ENCODE measurements at regions not wholly inside any gene's neighbourhood (a gene's known extent, or its start where the extent isn't known, plus 50 kb on each side); places are given as distances from the start of the nearest gene placed in this dataset.

GRCh38 chr20:8935878-8936277 lies 133.0 kb upstream of the PLCB4 start:
- no peak for DNase-seq

- no peak for DNase-seq
These were observed 130.4 kb upstream of the PLCB4 start for GRCh38 chr20:8938532-8938931.

DNA sequence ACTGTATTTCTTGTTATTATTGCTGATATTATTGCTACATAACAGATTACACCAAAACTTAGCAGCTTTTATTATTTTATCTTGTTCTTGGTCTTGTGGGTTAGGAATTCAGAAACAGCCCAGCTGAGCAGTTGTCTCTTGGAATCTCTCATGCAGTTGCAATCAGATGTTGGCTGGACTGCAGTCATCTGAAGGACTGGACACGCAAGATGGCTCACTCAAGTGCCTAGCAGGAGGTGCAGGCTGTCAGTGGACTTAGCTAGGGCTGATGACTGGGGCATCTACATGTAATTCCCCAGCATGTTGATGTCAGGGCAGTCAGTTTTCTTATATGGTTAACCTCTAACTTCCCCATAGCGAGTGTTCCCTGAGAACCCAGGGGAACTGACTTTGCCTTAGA lies 128.6 kb upstream of the PLCB4 start:
- DNase-seq: peak; percentile 31

GRCh38 chr20:8943631-8944030 lies 125.3 kb upstream of the PLCB4 start:
- peak; percentile 54 for DNase-seq

- no peak for DNase-seq
These were observed 122.6 kb upstream of the PLCB4 start for GRCh38 chr20:8946036-8946940.

DNA sequence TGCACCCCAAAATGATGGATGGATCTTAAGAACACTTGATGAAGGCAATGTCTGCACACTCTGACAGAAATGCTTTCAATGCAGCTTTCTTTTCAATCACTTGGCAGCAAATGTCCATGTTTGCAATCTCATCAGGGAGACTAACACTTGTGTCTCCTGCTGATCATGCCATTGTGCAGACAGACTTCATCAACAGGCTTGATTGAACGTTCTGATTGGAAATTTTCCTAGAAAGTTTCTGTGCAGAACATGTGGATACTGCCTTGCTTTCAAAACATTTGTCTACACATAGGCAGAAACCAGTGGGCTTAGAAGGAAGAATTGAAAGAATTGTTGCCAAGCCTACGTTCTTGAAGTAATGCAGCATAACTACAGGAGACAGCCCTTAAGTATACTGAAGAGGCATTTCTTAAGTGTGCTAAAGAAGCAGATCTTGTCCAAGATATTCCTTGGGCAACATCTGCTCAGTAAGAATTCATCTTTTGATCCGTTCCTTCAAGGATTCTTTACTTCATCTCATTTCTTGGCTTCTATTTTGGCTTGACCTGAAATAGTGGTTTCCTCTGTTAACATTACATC lies 120.4 kb upstream of the PLCB4 start:
- DNase-seq: no peak

- no peak for DNase-seq
These were observed 117.7 kb upstream of the PLCB4 start for GRCh38 chr20:8951164-8951563.

GRCh38 chr20:8952721-8953120 lies 116.2 kb upstream of the PLCB4 start:
- no peak for DNase-seq

- no peak for DNase-seq
These were observed 115.6 kb upstream of the PLCB4 start for GRCh38 chr20:8953300-8953699.

- no peak for DNase-seq
These were observed 108.6 kb upstream of the PLCB4 start for GRCh38 chr20:8960241-8960640.

DNA sequence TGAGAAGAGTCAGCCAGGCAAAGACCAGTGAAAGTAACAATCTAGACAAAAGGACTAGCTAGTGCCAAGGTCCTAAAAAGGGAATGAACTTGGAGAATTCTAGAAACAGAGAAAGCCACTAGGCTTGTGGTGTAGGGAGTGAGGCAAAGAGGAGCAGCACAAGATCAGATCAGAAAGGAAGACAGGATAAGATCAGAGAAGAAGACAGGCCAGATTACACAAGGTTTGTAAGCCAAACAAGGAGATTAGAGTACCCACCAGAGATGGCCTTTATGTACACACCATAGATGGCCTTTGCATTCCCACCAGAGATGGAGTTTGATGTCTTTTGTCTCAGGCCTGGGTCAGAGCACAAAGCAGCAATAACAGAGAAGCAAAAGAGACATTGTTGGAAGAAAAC lies 105.6 kb upstream of the PLCB4 start:
- no peak for DNase-seq

DNA sequence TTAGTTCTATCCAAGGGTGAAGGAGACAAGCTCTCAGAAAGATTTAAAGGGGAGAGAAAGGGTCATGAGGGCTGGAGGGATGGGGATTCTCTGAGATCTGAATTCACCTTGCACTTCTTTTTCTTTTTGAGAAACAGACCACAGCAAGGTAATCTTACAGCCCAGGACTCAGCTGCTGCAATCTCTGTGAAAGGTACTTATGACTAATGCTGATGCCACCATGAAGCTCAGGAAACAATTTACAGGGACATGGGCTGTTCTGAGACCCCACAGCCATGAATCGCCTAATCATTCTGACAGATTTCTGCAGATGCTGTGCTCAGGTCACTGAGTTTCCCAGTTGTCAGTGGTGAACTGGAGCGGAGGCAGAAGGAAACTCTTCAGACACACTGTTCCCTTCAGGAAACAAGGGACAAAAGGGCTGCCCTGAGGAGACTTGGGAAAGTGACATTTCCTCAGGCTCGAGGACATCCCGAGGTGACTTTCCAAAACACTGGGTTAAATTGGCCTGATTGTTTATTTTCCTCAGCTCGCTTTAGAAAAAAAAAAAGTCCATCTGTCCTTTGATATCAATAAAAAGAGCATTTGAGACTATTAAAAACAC lies 103.8 kb upstream of the PLCB4 start:
- no peak for DNase-seq

- no peak for DNase-seq
These were observed 101.1 kb upstream of the PLCB4 start for GRCh38 chr20:8967641-8968245.

- DNase-seq: no peak
These were observed 99.7 kb upstream of the PLCB4 start for GRCh38 chr20:8969146-8969583.

GRCh38 chr20:8971669-8972316 lies 97.1 kb upstream of the PLCB4 start:
- DNase-seq: no peak

- DNase-seq: no peak
These were observed 95.8 kb upstream of the PLCB4 start for GRCh38 chr20:8972963-8973705.

DNA sequence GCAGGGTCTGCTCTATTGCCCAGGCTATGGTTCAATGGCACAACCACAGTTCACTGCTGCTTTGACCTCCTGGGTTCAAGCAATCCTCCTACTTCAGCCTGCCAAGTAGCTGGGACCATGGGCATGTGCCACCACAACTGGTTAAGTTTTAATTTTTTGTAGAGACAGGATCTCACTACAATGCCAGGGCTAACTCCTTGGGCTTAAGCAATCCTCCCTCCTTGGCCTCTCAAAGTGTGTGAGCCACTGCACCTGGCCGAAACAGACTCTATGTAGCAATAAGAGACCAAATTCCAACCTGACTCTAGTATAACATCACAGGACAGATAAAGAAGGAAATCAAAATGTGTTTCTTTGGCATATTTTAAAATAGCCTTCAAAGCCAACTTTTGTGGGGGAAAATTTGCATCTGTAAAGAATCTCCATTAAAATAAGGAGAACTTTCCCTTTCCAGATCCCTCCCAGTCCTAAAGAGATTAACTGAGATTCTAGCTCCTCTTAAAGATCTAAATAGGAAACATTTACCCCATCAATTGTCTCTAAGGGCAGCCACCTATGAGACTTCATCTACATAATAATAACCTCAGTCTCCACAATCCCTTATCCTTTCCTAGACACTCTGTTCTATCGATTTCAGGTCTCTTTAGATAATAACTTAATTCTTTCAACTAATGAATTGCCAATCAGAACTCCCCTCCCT lies 94.7 kb upstream of the PLCB4 start:
- no peak for DNase-seq

- no peak for DNase-seq
These were observed 87.4 kb upstream of the PLCB4 start for GRCh38 chr20:8981482-8981881.

GRCh38 chr20:8983478-8984345 lies 85.2 kb upstream of the PLCB4 start:
- DNase-seq: no peak

DNA sequence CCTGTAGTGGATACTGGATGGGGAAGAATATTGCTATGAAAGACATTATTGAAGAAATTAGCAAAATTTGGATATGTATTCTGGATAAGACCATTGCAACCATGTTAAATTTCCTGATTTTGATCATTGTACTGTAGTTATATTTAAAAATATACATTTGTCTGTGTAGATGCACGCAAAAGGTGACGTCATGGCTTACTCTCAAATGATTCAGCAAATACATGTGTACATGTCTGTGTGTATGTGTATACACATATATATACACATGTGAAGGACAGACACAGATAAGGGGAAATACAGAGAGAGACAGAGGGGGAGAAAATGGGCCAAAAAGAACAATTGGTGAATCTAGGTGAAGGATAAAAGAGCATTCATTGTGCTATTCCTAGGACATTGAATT lies 82.3 kb upstream of the PLCB4 start:
- no peak for DNase-seq

DNA sequence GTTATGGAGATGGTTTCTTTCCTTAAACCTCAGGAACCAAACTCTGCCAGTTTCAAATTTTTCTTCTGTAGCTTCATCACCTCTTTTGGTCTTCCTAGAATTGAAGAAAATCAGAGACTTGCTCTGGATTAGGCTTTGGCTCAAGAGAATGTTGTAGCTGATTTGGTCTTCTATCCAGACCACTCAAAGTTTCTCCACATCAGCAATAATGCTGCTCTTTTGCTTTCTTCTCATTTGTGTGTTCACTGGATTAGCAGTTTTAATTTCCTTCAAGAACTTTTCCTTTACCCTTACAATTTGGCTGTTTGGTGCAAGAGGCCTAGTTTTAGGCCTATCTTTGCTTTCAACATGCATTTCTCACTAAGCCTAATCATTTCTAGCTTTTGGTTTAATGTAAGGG lies 78.1 kb upstream of the PLCB4 start:
- DNase-seq: no peak

Measured in inflammatory macrophage treated with lipopolysaccharide for 4 hours (primary cell).